ENCODE measurements at regions not wholly inside any gene's neighbourhood (a gene's known extent, or its start where the extent isn't known, plus 50 kb on each side); places are given as distances from the start of the nearest gene placed in this dataset.

- DNase-seq (ENCODE audit: low spot score), result no peak
These were observed 234.7 kb upstream of the GSE1 start for GRCh38 chr16:85378145-85379040.

- no peak for DNase-seq (ENCODE audit: low spot score)
These were observed 233.8 kb upstream of the GSE1 start for GRCh38 chr16:85379041-85380001.

DNA sequence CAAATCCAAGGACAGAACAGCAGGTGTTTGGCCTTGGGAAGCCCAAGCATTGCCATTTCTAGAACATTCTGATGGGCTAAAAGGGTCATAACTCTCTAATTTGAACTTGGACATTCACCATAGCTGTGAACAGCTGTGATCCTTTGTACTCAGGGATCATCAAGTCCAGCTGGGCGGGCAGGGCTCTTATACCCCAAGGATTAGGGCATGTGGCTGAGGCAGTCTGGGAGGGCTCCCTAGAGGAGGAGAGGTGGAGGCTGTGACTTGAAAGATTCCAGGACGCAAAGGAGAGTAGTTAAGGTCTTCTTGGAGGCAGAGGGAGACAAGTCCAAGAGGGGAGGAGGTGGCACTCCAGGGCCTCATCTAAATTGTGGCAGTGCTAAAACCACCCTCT, 233.1 kb upstream of the GSE1 start:
- DNase-seq (ENCODE audit: low spot score), result no peak

- DNase-seq (ENCODE audit: low spot score), result no peak
These were observed 232.0 kb upstream of the GSE1 start for GRCh38 chr16:85380905-85381737.

GRCh38 chr16:85381738-85382592, 231.2 kb upstream of the GSE1 start:
- no peak for DNase-seq (ENCODE audit: low spot score)

DNA sequence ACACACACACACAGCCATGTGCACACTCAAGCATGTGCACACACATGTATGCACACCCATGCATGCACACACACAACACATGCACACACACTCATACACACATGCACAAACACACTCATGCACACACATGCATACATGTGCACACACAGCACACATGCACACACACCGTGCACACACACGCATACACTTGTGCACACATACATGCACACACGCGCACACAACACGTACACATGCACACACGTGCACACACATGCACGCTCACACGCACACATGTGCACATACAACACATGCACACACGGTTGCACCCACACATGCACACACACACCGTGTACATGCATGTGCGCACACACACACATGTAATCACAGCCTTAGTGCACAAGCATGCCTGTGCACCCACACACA, 230.4 kb upstream of the GSE1 start:
- no peak for DNase-seq (ENCODE audit: low spot score)

- no peak for DNase-seq (ENCODE audit: low spot score)
These were observed 229.0 kb upstream of the GSE1 start for GRCh38 chr16:85383836-85384832.

DNA sequence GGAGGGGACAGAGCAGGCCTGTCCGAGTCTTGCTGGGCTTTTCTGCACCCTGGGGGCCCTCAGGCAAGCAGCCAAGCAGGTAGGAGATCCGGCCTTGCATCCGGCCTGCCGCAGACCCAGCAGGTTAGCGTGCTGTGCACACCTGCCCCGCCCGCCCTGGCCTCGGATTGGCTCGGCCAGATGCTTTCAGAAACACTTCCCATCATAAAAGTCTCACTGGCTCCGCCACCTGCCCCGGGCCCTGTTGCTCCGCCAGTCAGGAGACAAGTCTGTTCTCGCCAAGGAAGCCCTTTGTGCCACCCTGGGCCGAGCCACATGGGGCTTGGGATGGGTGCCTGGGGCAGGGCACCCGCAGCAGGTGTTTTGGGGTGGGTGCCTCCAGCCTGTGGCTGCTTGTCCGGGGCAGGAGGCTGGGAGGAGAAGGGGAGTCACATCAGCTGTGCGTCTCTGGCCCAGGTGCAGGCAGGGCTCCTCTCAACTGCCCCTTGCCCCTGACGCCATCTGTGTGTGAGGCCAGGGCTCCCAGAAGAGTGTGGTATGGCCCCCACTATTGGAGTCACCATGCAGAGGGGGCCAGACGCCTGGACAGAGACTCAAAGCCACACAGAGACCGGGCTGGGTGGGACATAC, 228.2 kb upstream of the GSE1 start:
- no peak for DNase-seq (ENCODE audit: low spot score)

GRCh38 chr16:85385463-85386331, 227.4 kb upstream of the GSE1 start:
- peak; percentile 94 for DNase-seq (ENCODE audit: low spot score)

DNA sequence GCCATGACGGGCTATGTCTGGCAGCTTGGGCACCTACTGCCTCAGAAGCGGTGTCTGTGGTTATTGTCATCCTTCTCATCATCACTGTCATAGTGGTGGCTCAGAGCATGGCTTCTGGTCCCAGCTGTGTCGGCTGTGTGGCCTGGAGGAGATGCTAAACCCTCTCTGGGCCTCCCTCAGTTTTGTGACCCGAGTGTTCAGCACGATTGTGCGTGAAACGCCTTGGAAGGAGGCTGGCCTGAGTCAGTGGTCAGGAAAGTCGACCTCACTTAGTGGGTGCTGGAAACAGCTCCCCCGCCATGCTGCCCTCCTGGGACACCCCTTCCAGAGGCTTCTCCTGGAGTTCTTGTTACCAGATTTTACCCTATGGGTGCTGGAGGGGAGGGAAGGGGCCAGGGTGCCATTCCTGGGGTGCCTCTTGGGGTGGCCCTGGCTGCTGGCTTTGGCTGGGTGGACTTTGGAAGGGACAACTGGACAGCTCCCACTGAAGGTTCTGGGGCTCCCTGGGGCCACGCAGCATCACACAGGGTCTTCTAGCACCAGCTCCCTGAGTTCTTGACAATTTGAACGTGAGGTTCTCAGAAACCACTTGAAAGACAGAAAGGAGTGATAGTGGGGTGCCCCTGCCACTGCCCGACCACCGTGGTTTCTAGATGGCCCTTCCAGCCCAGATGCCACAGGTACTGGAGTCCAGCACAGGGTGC, 226.5 kb upstream of the GSE1 start:
- DNase-seq (ENCODE audit: low spot score), result no peak

GRCh38 chr16:85387171-85387507, 226.0 kb upstream of the GSE1 start:
- DNase-seq (ENCODE audit: low spot score), result no peak

DNA sequence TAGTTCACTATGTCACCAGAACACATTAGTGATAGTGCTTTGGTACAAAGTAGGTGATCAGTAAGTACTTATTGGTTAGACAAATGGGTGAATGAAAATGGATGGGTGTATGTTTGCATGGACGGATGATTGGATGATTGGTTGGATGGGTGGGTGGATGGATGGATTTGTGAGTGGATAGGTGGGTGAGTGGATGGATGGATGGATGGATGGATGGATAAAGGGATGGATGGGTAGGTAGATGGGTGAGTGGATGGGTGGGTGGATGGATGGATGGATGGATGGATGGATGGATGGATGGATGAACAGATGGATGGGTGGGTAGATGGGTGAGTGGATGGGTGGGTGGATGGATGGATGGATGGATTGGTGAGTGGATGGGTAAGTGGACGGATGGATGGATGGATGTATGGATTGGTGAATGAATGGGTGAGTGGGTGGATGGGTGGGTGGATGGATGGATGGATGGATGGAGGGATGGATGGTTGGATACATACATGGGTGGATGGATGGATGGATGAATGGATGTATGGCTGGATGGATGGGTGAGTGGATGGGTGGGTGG, 225.3 kb upstream of the GSE1 start:
- DNase-seq (ENCODE audit: low spot score), result no peak

GRCh38 chr16:85389679-85390470, 223.2 kb upstream of the GSE1 start:
- no peak for DNase-seq (ENCODE audit: low spot score)

DNA sequence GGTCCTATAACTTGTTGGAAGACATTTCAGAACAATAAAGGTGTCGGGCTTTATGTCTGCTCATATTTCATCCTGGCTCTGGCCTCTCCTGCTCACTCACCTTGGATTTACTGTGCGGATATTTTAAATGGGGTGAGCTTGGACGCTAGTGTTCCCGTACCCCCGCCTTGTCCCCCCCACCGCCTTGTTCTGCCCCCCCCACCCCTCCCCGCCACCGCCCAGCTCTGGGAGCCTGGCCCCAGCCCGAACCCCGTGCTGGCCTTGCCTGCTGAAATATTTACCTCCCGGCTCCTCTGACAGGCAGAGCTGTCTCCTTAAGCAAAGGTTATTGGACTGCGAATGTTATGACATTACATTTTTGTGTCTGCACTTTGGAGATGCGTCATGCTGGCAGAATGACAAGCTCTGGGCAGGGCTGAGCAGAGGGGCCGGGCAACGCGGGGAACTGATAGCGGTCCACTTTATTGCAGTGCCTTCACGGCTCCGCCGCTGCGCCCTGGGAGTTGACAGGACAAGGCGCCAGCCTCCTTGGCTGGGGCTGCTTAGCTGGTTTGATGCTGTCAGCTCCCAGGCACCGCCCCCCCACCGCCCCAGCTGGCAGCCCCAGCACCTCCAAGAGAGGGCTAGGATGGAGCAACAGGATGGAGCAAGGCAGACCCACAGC, 222.5 kb upstream of the GSE1 start:
- peak; percentile 93 for DNase-seq (ENCODE audit: low spot score)

GRCh38 chr16:85391175-85391707, 221.9 kb upstream of the GSE1 start:
- no peak for DNase-seq (ENCODE audit: low spot score)

All from HuH-7.5 (cell line).